ENCODE measurements at regions not wholly inside any gene's neighbourhood (a gene's known extent, or its start where the extent isn't known, plus 50 kb on each side); places are given as distances from the start of the nearest gene placed in this dataset.

GRCh38 chr3:8328967-8329366 is 172.7 kb upstream of the LMCD1 start:
- CTCF ChIA-PET = no interaction called here
- intact Hi-C loops (cut with micrococcal nuclease; ENCODE audit: unreplicated experiment) = loop anchor here (5.0 kb wide), 1 partner anchor 88 kb away; no protein-coding TSS in a partner anchor

GRCh38 chr3:8329598-8329997 is 172.0 kb upstream of the LMCD1 start:
- POLR2A ChIA-PET = no interaction called here
- intact Hi-C loops (cut with micrococcal nuclease; ENCODE audit: unreplicated experiment) = loop anchor here (5.0 kb wide), 1 partner anchor 88 kb away; no protein-coding TSS in a partner anchor
- in situ Hi-C loops (cut with HindIII; ENCODE audit: low pct_unique_long_range_greater_than_20kb, low sequenced_read_pairs) = no loop called here
- CTCF ChIA-PET = no interaction called here
- Histone ChIP-seq H3K9me3 (ENCODE audit: control insufficient read depth, insufficient read depth, low read depth, low read length) (no peaks in the 10 kb centered on the region), H3K4me3 (ENCODE audit: low read depth in 2 of 2, low read length in 2 of 2) (no peak overlapping the region), H3K36me3 (ENCODE audit: control insufficient read depth, insufficient read depth, low read length) (no peaks in the 10 kb centered on the region), H3K27ac (ENCODE audit: low read length) (no peak overlapping the region), H3K4me1 (ENCODE audit: control insufficient read depth, insufficient read depth, low read length) (no peaks in the 10 kb centered on the region), H3K27me3 (ENCODE audit: control insufficient read depth, insufficient read depth, low read length) (no peaks in the 10 kb centered on the region)
- TF ChIP-seq REST (IDR thresholded peaks at IDR 0.05; ENCODE audit: insufficient read depth in 1 of 2, low read depth in 2 of 2, low read length in 1 of 2) (no peak), TCF7L2 (IDR thresholded peaks at IDR 0.05; ENCODE audit: low read depth, low read length) (no peak), POLR2AphosphoS5 (IDR thresholded peaks at IDR 0.05; ENCODE audit: low read depth, low read length) (no peak), SIN3A (IDR thresholded peaks at IDR 0.05; ENCODE audit: borderline replicate concordance, insufficient read depth, low read depth, low read length) (no peak), CTCF (IDR thresholded peaks at IDR 0.05) (no peak)
- ATAC-seq (no peak), DNase-seq (ENCODE audit: low read depth, low spot score) (no peak)
- no TSS peak for BruUV-seq (replicated peaks)

More at GRCh38 chr3:8328967-8329366, 172.7 kb upstream of the LMCD1 start:
- Histone ChIP-seq H3K36me3 (ENCODE audit: control insufficient read depth, insufficient read depth, low read length) (no peaks in the 10 kb centered on the region), H3K4me3 (ENCODE audit: low read depth in 2 of 2, low read length in 2 of 2) (no peak overlapping the region), H3K4me1 (ENCODE audit: control insufficient read depth, insufficient read depth, low read length) (no peaks in the 10 kb centered on the region), H3K27me3 (ENCODE audit: control insufficient read depth, insufficient read depth, low read length) (no peaks in the 10 kb centered on the region), H3K27ac (ENCODE audit: low read length) (no peak overlapping the region), H3K9me3 (ENCODE audit: control insufficient read depth, insufficient read depth, low read depth, low read length) (no peaks in the 10 kb centered on the region)
- no peak for TF ChIP-seq REST (IDR thresholded peaks at IDR 0.05; ENCODE audit: insufficient read depth in 1 of 2, low read depth in 2 of 2, low read length in 1 of 2)
- TF ChIP-seq POLR2AphosphoS5 (IDR thresholded peaks at IDR 0.05; ENCODE audit: low read depth, low read length) = no peak
- no peak for TF ChIP-seq CTCF (IDR thresholded peaks at IDR 0.05)
- no peak for TF ChIP-seq SIN3A (IDR thresholded peaks at IDR 0.05; ENCODE audit: borderline replicate concordance, insufficient read depth, low read depth, low read length)
- TF ChIP-seq TCF7L2 (IDR thresholded peaks at IDR 0.05; ENCODE audit: low read depth, low read length) = no peak
- ATAC-seq = no peak
- POLR2A ChIA-PET = no interaction called here
- no peak for DNase-seq (ENCODE audit: low read depth, low spot score)
- no TSS peak for BruUV-seq (replicated peaks)
- in situ Hi-C loops (cut with HindIII; ENCODE audit: low pct_unique_long_range_greater_than_20kb, low sequenced_read_pairs) = no loop called here
